VCaP (cell line): ENCODE measurements at regions not wholly inside any gene's neighbourhood (a gene's known extent, or its start where the extent isn't known, plus 50 kb on each side); places are given as distances from the start of the nearest gene placed in this dataset.

Source experiments
- H3K27ac ChIP-seq: fragments of 450-650 bp; 2 replicates; pipeline ENCODE4 v1.5.1; 2017
- CTCF ChIP-seq: fragments of 450-650 bp; conservative IDR thresholded peaks from 2 replicates; pipeline ENCODE4 v1.5.1; 2017; ENCODE audit warnings: mild to moderate bottlenecking, moderate library complexity

- H3K27ac ChIP-seq: no peak overlapping the region
- no peak for TF ChIP-seq CTCF
Observed at GRCh38 chr4:34253239-34253638, 1991.1 kb downstream of the ARAP2 start.

- H3K27ac ChIP-seq: no peak overlapping the region
- no peak for TF ChIP-seq CTCF
Observed at GRCh38 chr4:34258176-34258575, 1986.1 kb downstream of the ARAP2 start.

GRCh38 chr4:34261799-34262314 lies 1982.5 kb downstream of the ARAP2 start:
- no peak for TF ChIP-seq CTCF
- H3K27ac ChIP-seq: no peak overlapping the region

GRCh38 chr4:34269613-34270012 lies 1974.7 kb downstream of the ARAP2 start:
- no peak for TF ChIP-seq CTCF
- H3K27ac ChIP-seq: no peak overlapping the region

GRCh38 chr4:34271479-34272355 lies 1972.6 kb downstream of the ARAP2 start:
- TF ChIP-seq CTCF: no peak
- no peak overlapping the region for H3K27ac ChIP-seq

GRCh38 chr4:34279011-34279410 lies 1965.3 kb downstream of the ARAP2 start:
- no peak for TF ChIP-seq CTCF
- H3K27ac ChIP-seq: no peak overlapping the region

GRCh38 chr4:34280131-34280530 lies 1964.2 kb downstream of the ARAP2 start:
- no peak for TF ChIP-seq CTCF
- no peak overlapping the region for H3K27ac ChIP-seq
